ENCODE measurements at regions not wholly inside any gene's neighbourhood (a gene's known extent, or its start where the extent isn't known, plus 50 kb on each side); places are given as distances from the start of the nearest gene placed in this dataset.
"Not testable (repeated sequence)": the region's sequence is repeated elsewhere in the genome, so short reads cannot be mapped to it uniquely, and the experiment has no call there.

- DNase-seq (no peak), ATAC-seq (no peak)
- intact Hi-C loops (cut with DNase I, micrococcal nuclease) = no loop called here
- Histone ChIP-seq H3K4me3 (no peak overlapping the region), H3K9me3 (no peaks in the 10 kb centered on the region), H3K36me3 (ENCODE audit: low read depth) (no peaks in the 10 kb centered on the region), H3K4me1 (ENCODE audit: low read depth) (no peaks in the 10 kb centered on the region)
- TF ChIP-seq, protein P1, sequence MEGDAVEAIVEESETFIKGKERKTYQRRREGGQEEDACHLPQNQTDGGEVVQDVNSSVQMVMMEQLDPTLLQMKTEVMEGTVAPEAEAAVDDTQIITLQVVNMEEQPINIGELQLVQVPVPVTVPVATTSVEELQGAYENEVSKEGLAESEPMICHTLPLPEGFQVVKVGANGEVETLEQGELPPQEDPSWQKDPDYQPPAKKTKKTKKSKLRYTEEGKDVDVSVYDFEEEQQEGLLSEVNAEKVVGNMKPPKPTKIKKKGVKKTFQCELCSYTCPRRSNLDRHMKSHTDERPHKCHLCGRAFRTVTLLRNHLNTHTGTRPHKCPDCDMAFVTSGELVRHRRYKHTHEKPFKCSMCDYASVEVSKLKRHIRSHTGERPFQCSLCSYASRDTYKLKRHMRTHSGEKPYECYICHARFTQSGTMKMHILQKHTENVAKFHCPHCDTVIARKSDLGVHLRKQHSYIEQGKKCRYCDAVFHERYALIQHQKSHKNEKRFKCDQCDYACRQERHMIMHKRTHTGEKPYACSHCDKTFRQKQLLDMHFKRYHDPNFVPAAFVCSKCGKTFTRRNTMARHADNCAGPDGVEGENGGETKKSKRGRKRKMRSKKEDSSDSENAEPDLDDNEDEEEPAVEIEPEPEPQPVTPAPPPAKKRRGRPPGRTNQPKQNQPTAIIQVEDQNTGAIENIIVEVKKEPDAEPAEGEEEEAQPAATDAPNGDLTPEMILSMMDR (IDR thresholded peaks at IDR 0.05) = no peak
These were observed 1023.2 kb upstream of the ZEB2 start for GRCh38 chr2:145543155-145543554.

- intact Hi-C loops (cut with DNase I, micrococcal nuclease) = no loop called here
These were observed 1021.1 kb upstream of the ZEB2 start for GRCh38 chr2:145541028-145541427.

GRCh38 chr2:145538661-145539350 lies 1018.9 kb upstream of the ZEB2 start:
- ATAC-seq (no peak), DNase-seq (no peak)
- H3K4me3 ChIP-seq = no peak overlapping the region
- TF ChIP-seq, protein P1 (IDR thresholded peaks at IDR 0.05) = no peak
- H3K9me3 ChIP-seq = no peaks in the 10 kb centered on the region
- H3K4me1 ChIP-seq (ENCODE audit: low read depth) = no peaks in the 10 kb centered on the region
- H3K36me3 ChIP-seq (ENCODE audit: low read depth) = no peaks in the 10 kb centered on the region
- intact Hi-C loops (cut with DNase I, micrococcal nuclease) = no loop called here

More at GRCh38 chr2:145541028-145541427, 1021.1 kb upstream of the ZEB2 start:
- ATAC-seq (no peak), DNase-seq (no peak)
- TF ChIP-seq, protein P1 (IDR thresholded peaks at IDR 0.05) = no peak
- H3K9me3 ChIP-seq = no peaks in the 10 kb centered on the region
- H3K36me3 ChIP-seq (ENCODE audit: low read depth) = no peaks in the 10 kb centered on the region
- no peak overlapping the region for H3K4me3 ChIP-seq
- no peaks in the 10 kb centered on the region for H3K4me1 ChIP-seq (ENCODE audit: low read depth)

DNA sequence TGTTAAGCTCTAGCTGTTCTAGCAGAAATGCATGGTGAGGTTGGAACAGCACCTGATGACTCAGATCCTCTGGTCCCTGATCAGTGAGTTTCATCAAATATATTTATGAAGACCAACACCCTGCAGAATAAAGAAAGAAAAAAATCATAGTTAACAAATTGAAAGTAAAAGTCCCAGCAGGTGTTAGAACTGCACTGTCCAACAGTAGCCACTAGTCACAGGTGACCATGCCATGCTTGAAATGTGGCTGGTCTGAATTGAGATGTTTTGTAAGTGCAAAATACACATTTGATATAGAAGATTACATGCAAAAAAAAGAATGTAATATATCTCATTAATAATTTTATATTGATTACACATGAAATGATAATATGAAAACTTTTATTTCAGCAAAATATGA lies 1010.7 kb upstream of the ZEB2 start:
- intact Hi-C loops (cut with DNase I, micrococcal nuclease) = no loop called here
- ATAC-seq (no peak), DNase-seq (no peak)
- Histone ChIP-seq H3K9me3 (no peaks in the 10 kb centered on the region), H3K4me3 (no peak overlapping the region), H3K36me3 (ENCODE audit: low read depth) (no peaks in the 10 kb centered on the region), H3K4me1 (ENCODE audit: low read depth) (no peaks in the 10 kb centered on the region)
- TF ChIP-seq, protein P1 (IDR thresholded peaks at IDR 0.05) = no peak

GRCh38 chr2:145524836-145525235 lies 1004.9 kb upstream of the ZEB2 start:
- no peak for DNase-seq
- Histone ChIP-seq H3K36me3 (ENCODE audit: low read depth) (no peaks in the 10 kb centered on the region), H3K9me3 (no peaks in the 10 kb centered on the region), H3K4me1 (ENCODE audit: low read depth) (no peaks in the 10 kb centered on the region), H3K4me3 (no peak overlapping the region)
- TF ChIP-seq, protein P1 (IDR thresholded peaks at IDR 0.05) = no peak
- intact Hi-C loops (cut with DNase I, micrococcal nuclease) = no loop called here
- no peak for ATAC-seq

- intact Hi-C loops (cut with DNase I, micrococcal nuclease) = no loop called here
- TF ChIP-seq, protein P1 (IDR thresholded peaks at IDR 0.05) = no peak
- ATAC-seq = no peak
These were observed 1004.4 kb upstream of the ZEB2 start for GRCh38 chr2:145524303-145524702.

DNA sequence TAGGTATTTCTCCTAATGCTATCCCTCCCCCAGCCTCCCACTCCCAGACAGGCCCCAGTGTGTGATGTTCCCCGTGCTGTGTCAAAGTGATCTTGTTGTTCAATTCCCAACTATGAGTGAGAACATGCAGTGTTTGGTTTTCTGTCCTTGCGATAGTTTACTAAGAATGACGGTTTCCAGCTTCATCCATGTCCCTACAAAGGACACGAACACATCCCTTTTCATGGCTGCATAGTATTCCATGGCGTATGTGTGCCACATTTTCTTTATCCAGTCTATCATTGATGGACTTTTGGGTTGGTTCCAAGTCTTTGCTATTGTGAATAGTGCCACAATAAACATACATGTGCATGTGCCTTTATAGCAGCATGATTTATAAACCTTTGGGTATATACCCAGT lies 999.3 kb upstream of the ZEB2 start:
- ATAC-seq; H3K9me3 ChIP-seq; H3K4me1 ChIP-seq (ENCODE audit: low read depth); H3K4me3 ChIP-seq; intact Hi-C loops (cut with DNase I, micrococcal nuclease); H3K36me3 ChIP-seq (ENCODE audit: low read depth); DNase-seq: not testable (repeated sequence)

More at GRCh38 chr2:145524303-145524702, 1004.4 kb upstream of the ZEB2 start:
- Histone ChIP-seq H3K4me3 (no peak overlapping the region), H3K36me3 (ENCODE audit: low read depth) (no peaks in the 10 kb centered on the region), H3K9me3 (peaks cover under 1% of the 10 kb centered on the region), H3K4me1 (ENCODE audit: low read depth) (no peaks in the 10 kb centered on the region)
- DNase-seq = no peak

All from mucosa of descending colon (tissue), 3 donors.